GM23338 (cell line): ENCODE measurements at regions not wholly inside any gene's neighbourhood (a gene's known extent, or its start where the extent isn't known, plus 50 kb on each side); places are given as distances from the start of the nearest gene placed in this dataset.

Experiments
- CREB1 ChIP-seq: fragments of 250-450 bp; sonication (Bioruptor Pico); IDR thresholded peaks from 2 replicates; pipeline ENCODE4 v1.5.0; 2020; ENCODE audit warnings: low read depth, mild to moderate bottlenecking, moderate library complexity
- CTCF ChIP-seq, 2 experiments: fragments of 200-600 bp in 1 of 2; sonication (generic) in 1 of 2; conservative IDR thresholded peaks; 2 replicates each; pipeline versions ENCODE4 v1.5.1 to v1.6.1; 2016 to 2017; ENCODE audit warnings: antibody characterized with exemption in 2 of 2, low read depth in 2 of 2, mild to moderate bottlenecking in 2 of 2, moderate library complexity in 1 of 2
- ETS1 ChIP-seq: IDR thresholded peaks from 2 replicates; pipeline ENCODE4 v1.6.1; 2016; ENCODE audit warnings: antibody characterized with exemption
- EZH2 ChIP-seq: fragments of 200-600 bp; sonication (generic); IDR thresholded peaks from one replicate; pipeline ENCODE4 v1.8.0; 2017; ENCODE audit warnings: antibody characterized with exemption, mild to moderate bottlenecking, low read depth; ENCODE audit not compliant: unreplicated experiment
- EZH2phosphoT487 ChIP-seq: fragments of 200-600 bp; sonication (generic); IDR thresholded peaks from one replicate; pipeline ENCODE4 v1.8.1; 2018; ENCODE audit warnings: antibody characterized with exemption; ENCODE audit not compliant: unreplicated experiment
- JUNB ChIP-seq: IDR thresholded peaks from one replicate; pipeline ENCODE4 v1.6.1; 2016; ENCODE audit warnings: antibody characterized with exemption; ENCODE audit not compliant: unreplicated experiment
- NANOG ChIP-seq: IDR thresholded peaks from 2 replicates; pipeline ENCODE4 v1.6.1; 2016; ENCODE audit warnings: antibody characterized with exemption, borderline replicate concordance
- POLR2AphosphoS5 ChIP-seq: IDR thresholded peaks from 2 replicates; pipeline ENCODE4 v1.6.1; 2016; ENCODE audit warnings: antibody characterized with exemption, low read depth
- REST ChIP-seq: IDR thresholded peaks from one replicate; pipeline ENCODE4 v1.6.1; 2018; ENCODE audit warnings: antibody characterized with exemption; ENCODE audit not compliant: unreplicated experiment
- STAT1 ChIP-seq: IDR thresholded peaks from one replicate; pipeline ENCODE4 v1.6.1; 2016; ENCODE audit warnings: antibody characterized with exemption; ENCODE audit not compliant: unreplicated experiment
- ZNF114 ChIP-seq: fragments of 250-450 bp; sonication (Bioruptor Pico); IDR thresholded peaks from 2 replicates; pipeline ENCODE4 v1.5.0; 2020; ENCODE audit warnings: mild to moderate bottlenecking, moderate library complexity
- ZNF331 ChIP-seq: fragments of 250-450 bp; sonication (Bioruptor Pico); IDR thresholded peaks from 2 replicates; pipeline ENCODE4 v1.5.0; 2020; ENCODE audit warnings: low read depth, mild to moderate bottlenecking, moderate library complexity
- ZNF462 ChIP-seq: fragments of 250-450 bp; sonication (Bioruptor Pico); IDR thresholded peaks from 2 replicates; pipeline ENCODE4 v1.5.0; 2020; ENCODE audit warnings: mild to moderate bottlenecking, moderate library complexity

- TF ChIP-seq CTCF (conservative IDR thresholded peaks at IDR 0.05; ENCODE audit: low read depth in 2 of 2) (no peak), EZH2 (no peak), EZH2phosphoT487 (no peak), REST (no peak), ZNF114 (CRISPR knock-in tag) (no peak), POLR2AphosphoS5 (no peak), CREB1 (no peak), ETS1 (no peak), NANOG (no peak), JUNB (no peak), ZNF331 (no peak), ZNF462 (no peak), STAT1 (no peak)
Measured at GRCh38 chr5:167285591-167285990, 1005.9 kb upstream of the WWC1 start.
